OCI-LY1 (cell line): ENCODE measurements at regions not wholly inside any gene's neighbourhood (a gene's known extent, or its start where the extent isn't known, plus 50 kb on each side); places are given as distances from the start of the nearest gene placed in this dataset.

Experiments used
- CTCF ChIP-seq: fragments of 200-600 bp; sonication (generic), shearing (Covaris generic); IDR thresholded peaks from 2 replicates; pipeline ENCODE4 v1.5.1; 2017; ENCODE audit warnings: mild to moderate bottlenecking, antibody characterized with exemption, low read length, moderate library complexity, mixed read lengths
- EZH2 ChIP-seq: fragments of 200-600 bp; sonication (generic), shearing (Covaris generic); IDR thresholded peaks from 2 replicates; pipeline ENCODE4 v1.8.0; 2017; ENCODE audit warnings: borderline replicate concordance, mixed run types, mild to moderate bottlenecking, antibody characterized with exemption, low read length, moderate library complexity, mixed read lengths

GRCh38 chr4:163895378-163896005, 401.0 kb downstream of the TMA16 start:
- TF ChIP-seq CTCF = no peak
- TF ChIP-seq EZH2 = no peak
